ENCODE measurements at regions not wholly inside any gene's neighbourhood (a gene's known extent, or its start where the extent isn't known, plus 50 kb on each side); places are given as distances from the start of the nearest gene placed in this dataset.

- no peaks in the 10 kb centered on the region for H3K36me3 ChIP-seq
- TF ChIP-seq CTCF (IDR thresholded peaks at IDR 0.05), result no peak
- no peaks in the 10 kb centered on the region for H3K4me1 ChIP-seq
- H3K27ac ChIP-seq, result no peak overlapping the region
- ATAC-seq (no peak), DNase-seq (no peak)
- H3K4me3 ChIP-seq, result no peak overlapping the region
- no peaks in the 10 kb centered on the region for H3K9me3 ChIP-seq
- intact Hi-C loops (cut with DNase I), result no loop called here
- peaks cover 29% of the 10 kb centered on the region for H3K27me3 ChIP-seq
Measured at GRCh38 chr22:22432937-22433336, 75.6 kb downstream of the ZNF280B start.

GRCh38 chr22:22433770-22434169 lies 74.8 kb downstream of the ZNF280B start:
- H3K9me3 ChIP-seq, result no peaks in the 10 kb centered on the region
- H3K36me3 ChIP-seq, result no peaks in the 10 kb centered on the region
- peaks cover 33% of the 10 kb centered on the region for H3K27me3 ChIP-seq
- ATAC-seq (no peak), DNase-seq (no peak)
- no peak for TF ChIP-seq CTCF (IDR thresholded peaks at IDR 0.05)
- H3K27ac ChIP-seq, result no peak overlapping the region
- intact Hi-C loops (cut with DNase I), result no loop called here
- no peaks in the 10 kb centered on the region for H3K4me1 ChIP-seq
- no peak overlapping the region for H3K4me3 ChIP-seq

All from upper lobe of right lung (tissue), 1 donor.